Right forelimb (tissue), 1 donor: ENCODE measurements at regions not wholly inside any gene's neighbourhood (a gene's known extent, or its start where the extent isn't known, plus 50 kb on each side); places are given as distances from the start of the nearest gene placed in this dataset.

ENCODE experiments used
- DNase-seq: peaks from one replicate; pipeline ENCODE4 v3.0.0-alpha.2; 2018

DNA sequence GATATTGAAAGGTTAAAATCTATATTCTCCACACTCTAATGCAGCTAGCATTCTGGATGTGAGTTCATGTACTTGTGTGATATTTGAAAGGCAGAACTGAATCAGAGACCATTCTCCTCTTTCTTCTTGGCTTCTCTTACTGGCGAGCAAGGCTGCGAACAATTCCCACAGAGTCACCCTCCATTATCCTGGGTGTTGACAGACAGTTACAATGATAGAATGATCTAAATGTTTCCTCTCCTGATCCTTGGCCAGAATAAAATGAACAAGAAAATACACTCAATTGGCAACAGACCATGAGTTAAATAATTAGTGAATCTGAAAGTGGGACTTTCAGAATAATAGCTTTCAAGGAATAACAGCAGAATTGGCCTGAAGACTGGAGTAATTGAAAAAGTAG, 342.8 kb downstream of the RAPGEF2 start:
- DNase-seq: no peak

- peak; percentile 60 for DNase-seq
Observed at GRCh38 chr4:159446266-159446976, 343.5 kb downstream of the RAPGEF2 start.

DNA sequence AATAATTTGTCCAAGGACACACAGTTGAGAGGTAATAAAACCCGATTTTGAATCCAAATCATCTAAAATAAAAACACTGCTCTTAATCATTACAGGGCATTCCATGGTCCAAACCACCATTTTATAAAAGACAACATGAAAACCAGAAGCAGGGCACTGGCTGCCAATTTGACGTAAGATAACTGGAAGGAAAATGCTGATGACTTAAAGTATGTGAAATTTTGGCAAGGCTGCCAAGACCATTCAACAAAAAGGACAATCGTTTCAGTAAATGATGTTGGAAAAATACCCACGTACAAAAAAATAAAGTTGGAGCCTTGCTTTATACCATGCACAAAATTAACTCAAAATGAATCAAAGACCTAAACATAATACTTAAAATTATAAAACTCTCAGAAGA, 344.4 kb downstream of the RAPGEF2 start:
- no peak for DNase-seq

DNA sequence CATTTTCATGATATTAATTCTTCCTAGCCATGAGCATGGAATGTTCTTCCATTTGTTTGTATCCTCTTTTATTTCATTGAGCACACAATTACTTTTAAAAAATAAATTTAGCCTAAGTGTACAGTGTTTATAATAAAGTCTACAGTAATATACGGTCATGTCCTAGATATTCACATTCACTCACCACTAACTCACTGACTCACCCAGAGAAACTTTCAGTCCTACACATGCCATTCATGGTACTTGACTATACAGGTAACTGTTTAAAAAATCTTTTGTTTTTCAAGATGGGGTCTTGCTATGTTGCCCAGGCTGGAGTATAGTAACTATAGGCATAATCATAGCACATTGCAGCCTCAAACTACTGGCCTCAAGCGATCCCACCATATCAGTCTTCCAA, 348.1 kb downstream of the RAPGEF2 start:
- DNase-seq: no peak

GRCh38 chr4:159455675-159456237, 352.9 kb downstream of the RAPGEF2 start:
- DNase-seq: no peak

DNA sequence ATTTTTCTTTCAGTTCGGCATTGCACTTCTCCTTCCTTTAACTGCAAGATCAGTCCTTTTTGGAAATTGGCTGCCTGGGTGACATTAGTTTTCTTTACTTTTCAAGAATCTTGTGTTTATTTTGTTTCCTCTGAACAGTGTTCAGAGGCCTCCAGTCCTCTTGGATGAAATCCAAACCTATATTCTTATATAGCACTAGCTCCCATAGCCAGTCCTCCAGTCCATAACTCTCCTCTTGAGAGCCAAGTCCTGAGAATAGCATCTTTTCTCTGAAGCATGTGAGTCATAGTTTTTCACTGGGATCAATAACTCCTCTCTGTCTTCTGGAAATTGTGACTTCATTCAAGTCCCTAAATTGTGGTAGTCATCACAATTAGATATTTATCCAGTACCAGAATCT, 357.5 kb downstream of the RAPGEF2 start:
- no peak for DNase-seq

DNA sequence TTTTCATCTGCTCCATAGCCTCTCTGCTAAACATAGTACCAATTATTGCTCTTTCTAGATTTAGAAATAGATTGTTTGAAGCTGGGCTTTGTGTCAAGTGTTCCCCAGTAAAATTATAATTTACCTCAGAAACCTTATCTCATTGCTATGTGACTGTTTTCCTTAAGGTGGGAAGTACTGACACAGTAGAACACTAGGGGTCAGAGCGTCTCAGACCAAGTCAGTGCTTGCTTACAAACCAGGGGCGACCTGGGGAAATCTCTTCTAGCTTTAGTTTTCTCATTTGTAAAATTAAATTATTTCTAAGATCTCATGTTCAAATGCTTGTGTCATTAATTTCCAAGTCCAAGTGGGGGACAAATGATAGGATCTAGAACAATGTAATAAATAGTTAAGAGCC, 360.4 kb downstream of the RAPGEF2 start:
- no peak for DNase-seq

DNA sequence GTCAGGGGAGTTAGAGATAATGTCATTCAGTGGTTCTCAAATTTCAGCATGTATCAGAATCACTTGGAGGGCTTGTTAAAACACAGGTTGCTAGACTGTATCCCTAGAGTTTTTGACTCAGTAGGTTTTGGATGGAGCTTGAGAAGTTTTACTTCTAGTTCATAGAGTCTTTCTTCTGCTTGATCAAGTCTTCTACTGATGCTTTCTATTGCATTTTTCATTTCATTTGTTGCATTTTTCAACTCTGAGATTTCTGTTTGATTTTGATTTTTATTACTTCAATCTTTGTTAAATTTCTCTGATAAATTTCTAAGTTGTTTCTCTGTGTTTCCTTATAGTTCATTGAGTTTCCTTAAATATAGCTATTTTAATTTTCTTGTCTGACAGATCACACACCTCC, 361.4 kb downstream of the RAPGEF2 start:
- DNase-seq: no peak

DNA sequence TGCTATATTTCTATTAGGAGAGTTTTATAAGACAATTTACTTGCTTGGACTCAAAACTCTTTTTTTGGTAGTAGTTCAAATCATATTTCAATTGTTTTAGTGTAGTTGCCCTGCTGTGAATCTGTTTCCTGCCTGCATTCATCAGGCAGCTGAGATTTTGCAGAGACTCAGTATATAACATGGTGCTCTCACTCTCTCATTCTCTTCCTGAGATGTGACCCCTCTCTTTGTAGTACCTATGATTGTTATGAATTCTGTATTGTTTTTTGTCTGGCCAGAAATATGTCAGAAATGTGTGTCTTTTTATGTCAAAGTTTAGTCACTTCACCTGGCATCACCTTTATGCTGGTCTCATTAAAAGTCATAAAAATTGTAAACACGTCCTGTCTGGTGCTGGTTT, 374.0 kb downstream of the RAPGEF2 start:
- DNase-seq: no peak

GRCh38 chr4:159480826-159481225, 377.9 kb downstream of the RAPGEF2 start:
- no peak for DNase-seq

- DNase-seq: no peak
Observed at GRCh38 chr4:159481936-159482335, 379.1 kb downstream of the RAPGEF2 start.

GRCh38 chr4:159483110-159483781, 380.4 kb downstream of the RAPGEF2 start:
- DNase-seq: no peak

DNA sequence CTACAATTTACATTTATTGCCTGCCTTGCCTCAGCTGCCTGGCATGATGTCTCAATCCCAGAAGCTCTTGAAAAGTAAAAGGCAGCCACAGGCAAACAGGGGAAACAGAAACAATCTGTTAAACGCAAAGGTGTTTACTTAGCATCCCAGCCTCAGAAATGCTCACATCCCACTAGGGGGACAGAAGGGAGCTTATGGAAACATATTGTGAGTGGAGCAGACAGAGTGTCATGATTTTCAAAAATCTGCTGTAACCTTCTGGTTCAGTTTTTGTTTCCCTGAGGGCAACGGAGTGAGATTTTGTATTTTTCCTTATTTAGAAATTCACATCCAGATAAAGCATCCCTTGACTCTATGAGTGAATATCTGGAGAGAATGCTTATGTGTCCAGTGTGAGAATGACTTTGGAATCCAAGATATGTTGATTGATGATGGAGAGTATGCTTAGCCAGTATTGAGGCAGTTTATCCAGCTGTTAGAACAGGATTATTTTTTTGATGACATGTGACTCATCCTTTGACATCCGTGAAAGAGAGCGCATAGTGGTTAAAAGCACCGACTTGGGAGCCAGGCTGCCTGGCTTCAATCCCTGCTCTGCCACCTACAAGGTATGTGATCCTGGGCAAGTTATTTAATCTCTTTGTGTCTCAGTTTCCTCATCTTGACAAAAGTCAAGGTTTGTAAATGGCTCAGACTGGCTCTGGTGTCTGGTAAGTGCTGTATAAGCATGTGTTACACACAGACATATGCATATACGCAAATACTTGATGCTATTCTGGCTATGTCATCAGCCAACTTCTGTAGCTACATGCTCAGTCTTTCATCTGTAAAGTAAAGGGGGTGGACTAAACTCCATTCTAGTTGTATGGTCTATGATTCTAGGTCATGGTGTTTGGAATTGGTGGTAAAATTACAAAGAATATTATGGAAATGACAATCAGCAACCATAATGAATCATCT, 381.2 kb downstream of the RAPGEF2 start:
- DNase-seq: no peak

DNA sequence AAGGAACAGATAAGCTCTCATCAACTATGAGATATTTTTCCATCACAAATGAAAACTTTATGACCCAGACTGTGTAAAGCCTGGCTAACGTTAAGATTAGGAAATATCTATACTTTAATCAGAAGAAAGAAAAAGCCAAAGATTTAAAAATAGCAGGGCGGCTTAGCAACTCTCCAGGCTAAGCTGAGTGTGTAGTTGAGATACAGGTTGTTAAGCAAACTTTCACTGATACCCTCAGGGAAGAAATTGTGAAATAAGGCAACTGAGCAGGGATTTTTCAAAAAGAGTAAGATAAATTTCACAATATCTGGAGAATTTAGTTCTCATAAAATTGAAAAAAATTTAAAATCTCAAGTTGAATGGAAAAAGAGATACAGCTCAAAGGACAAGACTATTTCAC, 382.0 kb downstream of the RAPGEF2 start:
- no peak for DNase-seq

- DNase-seq: peak; percentile 54
Observed at GRCh38 chr4:159487284-159487747, 384.4 kb downstream of the RAPGEF2 start.

DNA sequence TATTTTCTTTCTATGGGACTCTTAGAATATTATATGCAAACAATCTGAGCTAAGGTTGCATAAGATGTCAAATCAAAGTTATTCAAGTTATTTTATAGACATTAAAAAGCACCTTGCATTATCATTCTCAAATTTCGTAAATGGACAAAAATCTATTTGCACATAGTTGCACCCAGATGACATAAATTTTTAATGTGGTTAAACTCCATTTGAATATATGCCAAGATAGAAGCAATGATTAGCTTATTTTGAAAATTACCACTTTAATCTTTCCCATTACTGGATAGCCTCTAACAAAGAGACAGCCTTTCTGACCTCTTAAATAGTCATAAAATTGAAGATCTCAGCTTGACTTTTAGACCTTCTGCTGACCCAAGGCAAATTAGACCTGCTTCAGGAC, 386.8 kb downstream of the RAPGEF2 start:
- DNase-seq: no peak

DNA sequence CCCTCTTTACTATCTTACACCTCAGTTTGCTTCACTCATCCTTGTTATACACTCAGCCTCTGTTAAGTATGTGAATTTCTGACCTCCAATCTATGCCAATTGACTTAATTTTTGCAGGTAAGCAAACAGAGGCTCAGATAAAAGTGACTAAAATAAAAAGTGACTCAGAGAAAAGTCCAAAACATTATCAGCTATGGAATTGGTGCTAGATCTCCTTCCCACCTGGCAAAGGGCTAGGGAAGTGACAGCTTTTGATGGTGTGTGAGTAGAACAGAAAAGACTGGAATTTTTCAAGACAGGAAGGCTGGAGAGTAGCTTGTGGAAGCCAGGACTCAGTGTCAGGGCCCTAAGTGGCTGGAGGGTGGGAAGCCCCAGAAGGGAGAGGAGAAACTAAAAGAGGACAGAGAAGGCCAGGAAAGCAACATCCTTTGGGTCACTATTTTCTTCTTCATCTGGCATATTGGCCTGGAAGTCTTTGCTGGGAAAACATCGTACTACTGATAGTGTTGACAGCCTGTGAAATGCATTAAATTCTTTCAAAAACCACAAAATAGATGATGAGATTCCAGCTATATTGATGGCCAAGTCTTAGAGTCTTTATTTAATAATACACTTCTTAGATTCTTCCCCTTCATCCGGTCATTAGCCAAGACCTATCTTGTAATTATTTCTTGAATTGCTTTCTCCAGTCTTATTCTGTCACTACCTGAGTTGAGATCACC, 392.8 kb downstream of the RAPGEF2 start:
- no peak for DNase-seq

- DNase-seq: no peak
Observed at GRCh38 chr4:159496248-159496647, 393.4 kb downstream of the RAPGEF2 start.

DNA sequence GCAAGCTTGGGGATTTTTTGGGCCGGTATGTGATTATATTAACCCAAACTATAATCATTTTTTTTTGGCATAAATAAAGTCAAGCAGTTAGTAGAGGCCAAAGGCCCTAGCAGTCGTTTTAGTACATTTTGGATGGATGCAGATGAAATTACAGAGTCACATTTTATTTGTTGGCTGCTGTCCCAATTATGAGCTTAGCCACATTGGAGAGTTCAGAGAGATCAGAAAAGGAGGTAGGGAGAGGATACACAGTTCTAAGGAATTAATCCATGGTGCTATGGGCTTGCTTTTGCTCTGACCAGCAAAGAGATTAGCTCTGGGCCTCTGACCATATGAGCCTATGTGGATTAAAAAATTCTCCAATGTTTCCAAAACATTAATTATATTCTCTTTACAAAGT, 395.1 kb downstream of the RAPGEF2 start:
- DNase-seq: no peak

GRCh38 chr4:159498446-159499115, 395.7 kb downstream of the RAPGEF2 start:
- no peak for DNase-seq

- no peak for DNase-seq
Observed at GRCh38 chr4:159500861-159501260, 398.0 kb downstream of the RAPGEF2 start.
